ENCODE measurements at regions not wholly inside any gene's neighbourhood (a gene's known extent, or its start where the extent isn't known, plus 50 kb on each side); places are given as distances from the start of the nearest gene placed in this dataset.
"Not testable (repeated sequence)": the region's sequence is repeated elsewhere in the genome, so short reads cannot be mapped to it uniquely, and the experiment has no call there.

GRCh38 chr13:33352526-33352925 lies 67.0 kb upstream of the STARD13 start:
- no peaks in the 10 kb centered on the region for H3K36me3 ChIP-seq (ENCODE audit: control insufficient read depth in 2 of 2, insufficient read depth in 2 of 2, low read length in 1 of 2)
- no peak for DNase-seq (ENCODE audit: low read depth in 6 of 9, low spot score in 9 of 9)
- 70% methylated on average over 5 of the region's 5 CpGs for WGBS
- no peak overlapping the region for H3K27ac ChIP-seq (ENCODE audit: low read depth in 1 of 2, low read length in 1 of 2)
- H3K4me1 ChIP-seq (ENCODE audit: control insufficient read depth in 2 of 2, insufficient read depth in 2 of 2, low read length in 2 of 2) = no peaks in the 10 kb centered on the region
- no peaks in the 10 kb centered on the region for H3K9me3 ChIP-seq (ENCODE audit: control insufficient read depth in 2 of 2, insufficient read depth in 1 of 2, low read length in 1 of 2)
- peaks cover 13 to 34% of the 10 kb centered on the region in 2 donors for H3K27me3 ChIP-seq (ENCODE audit: control insufficient read depth in 2 of 2, insufficient read depth in 1 of 2, low read length in 1 of 2)
- no peak overlapping the region for H3K4me3 ChIP-seq (ENCODE audit: low read length in 2 of 2)

GRCh38 chr13:33353210-33353609 lies 67.7 kb upstream of the STARD13 start:
- H3K9me3 ChIP-seq (ENCODE audit: control insufficient read depth in 2 of 2, insufficient read depth in 1 of 2, low read length in 1 of 2) = no peaks in the 10 kb centered on the region
- no peaks in the 10 kb centered on the region for H3K36me3 ChIP-seq (ENCODE audit: control insufficient read depth in 2 of 2, insufficient read depth in 2 of 2, low read length in 1 of 2)
- H3K4me1 ChIP-seq (ENCODE audit: control insufficient read depth in 2 of 2, insufficient read depth in 2 of 2, low read length in 2 of 2) = no peaks in the 10 kb centered on the region
- no peak overlapping the region for H3K4me3 ChIP-seq (ENCODE audit: low read length in 2 of 2)
- no peak overlapping the region for H3K27ac ChIP-seq (ENCODE audit: low read depth in 1 of 2, low read length in 1 of 2)
- 25% methylated on average over 4 of the region's 4 CpGs for WGBS
- peaks cover 13 to 34% of the 10 kb centered on the region in 2 donors for H3K27me3 ChIP-seq (ENCODE audit: control insufficient read depth in 2 of 2, insufficient read depth in 1 of 2, low read length in 1 of 2)
- no peak for DNase-seq (ENCODE audit: low read depth in 6 of 9, low spot score in 9 of 9)

GRCh38 chr13:33353646-33354045 lies 68.1 kb upstream of the STARD13 start:
- no peak overlapping the region for H3K4me3 ChIP-seq (ENCODE audit: low read length in 2 of 2)
- no peaks in the 10 kb centered on the region for H3K9me3 ChIP-seq (ENCODE audit: control insufficient read depth in 2 of 2, insufficient read depth in 1 of 2, low read length in 1 of 2)
- WGBS = 97% methylated on average over 4 of the region's 4 CpGs
- H3K4me1 ChIP-seq (ENCODE audit: control insufficient read depth in 2 of 2, insufficient read depth in 2 of 2, low read length in 2 of 2) = no peaks in the 10 kb centered on the region
- no peak for DNase-seq (ENCODE audit: low read depth in 6 of 9, low spot score in 9 of 9)
- H3K27ac ChIP-seq (ENCODE audit: low read depth in 1 of 2, low read length in 1 of 2) = no peak overlapping the region
- no peaks in the 10 kb centered on the region for H3K36me3 ChIP-seq (ENCODE audit: control insufficient read depth in 2 of 2, insufficient read depth in 2 of 2, low read length in 1 of 2)
- H3K27me3 ChIP-seq (ENCODE audit: control insufficient read depth in 2 of 2, insufficient read depth in 1 of 2, low read length in 1 of 2) = peaks cover 13 to 31% of the 10 kb centered on the region in 2 donors

DNA sequence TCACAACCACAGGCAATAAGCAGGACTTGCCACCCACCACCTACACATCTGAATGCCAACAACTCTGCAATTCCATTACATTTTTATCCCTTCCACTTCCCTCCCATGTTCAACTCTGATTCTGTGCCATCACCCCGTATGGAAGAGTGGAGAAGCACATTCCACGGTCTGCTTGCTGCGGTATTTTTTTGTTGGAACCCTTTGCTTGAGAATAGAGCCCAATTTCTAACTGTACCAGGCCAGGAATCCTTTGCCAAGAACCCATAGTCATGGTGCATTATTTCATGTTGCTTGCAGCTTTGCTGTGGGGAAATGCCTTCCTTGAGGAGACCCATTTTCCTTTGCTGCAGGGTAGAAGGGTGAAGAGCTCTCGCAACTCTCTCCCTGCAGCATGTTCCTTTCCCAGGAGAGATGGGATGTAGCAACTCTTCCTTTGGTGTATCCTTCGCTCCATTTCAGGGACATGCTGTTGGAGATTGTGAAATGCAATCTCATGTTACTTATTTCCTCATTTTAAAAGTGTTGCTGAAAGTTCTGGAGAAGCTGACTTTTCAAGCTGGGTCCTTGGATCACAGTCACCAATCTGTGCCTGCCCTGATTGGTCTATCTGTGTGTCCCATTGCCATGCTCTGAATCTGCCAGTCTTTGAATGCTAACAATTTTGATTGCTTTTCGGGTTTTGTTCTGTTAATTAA lies 69.8 kb upstream of the STARD13 start:
- no peak for DNase-seq (ENCODE audit: low read depth in 6 of 9, low spot score in 9 of 9)
- 92% methylated on average over 6 of the region's 6 CpGs for WGBS
- no peak overlapping the region for H3K27ac ChIP-seq (ENCODE audit: low read depth in 1 of 2, low read length in 1 of 2)

DNA sequence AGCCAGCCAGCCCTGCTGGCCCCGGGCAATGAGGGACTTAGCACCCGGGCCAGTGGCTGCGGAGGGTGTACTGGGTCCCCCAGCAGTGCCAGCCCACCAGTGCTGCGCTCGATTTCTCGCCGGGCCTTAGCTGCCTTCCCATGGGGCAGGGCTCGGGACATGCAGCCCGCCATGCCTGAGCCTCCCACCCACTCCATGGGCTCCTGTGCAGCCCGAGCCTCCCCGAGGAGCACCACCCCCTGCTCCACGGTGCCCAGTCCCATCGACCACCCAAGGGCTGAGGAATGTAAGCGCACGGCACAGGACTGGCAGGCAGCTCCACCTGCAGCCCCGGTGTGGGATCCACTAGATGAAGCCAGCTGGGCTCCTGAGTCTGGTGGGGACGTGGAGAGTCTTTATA lies 72.5 kb upstream of the STARD13 start:
- H3K4me3 ChIP-seq (ENCODE audit: low read length in 2 of 2); H3K27me3 ChIP-seq (ENCODE audit: control insufficient read depth in 2 of 2, insufficient read depth in 1 of 2, low read length in 1 of 2); H3K4me1 ChIP-seq (ENCODE audit: control insufficient read depth in 2 of 2, insufficient read depth in 2 of 2, low read length in 2 of 2); H3K36me3 ChIP-seq (ENCODE audit: control insufficient read depth in 2 of 2, insufficient read depth in 2 of 2, low read length in 1 of 2); H3K27ac ChIP-seq (ENCODE audit: low read depth in 1 of 2, low read length in 1 of 2); DNase-seq (ENCODE audit: low read depth in 6 of 9, low spot score in 9 of 9); H3K9me3 ChIP-seq (ENCODE audit: control insufficient read depth in 2 of 2, insufficient read depth in 1 of 2, low read length in 1 of 2): not testable (repeated sequence)
- WGBS = 97% methylated on average over 15 of the region's 17 CpGs

More for the DNA sequence above, 69.8 kb upstream of the STARD13 start:
- H3K9me3 ChIP-seq (ENCODE audit: control insufficient read depth in 2 of 2, insufficient read depth in 1 of 2, low read length in 1 of 2) = no peaks in the 10 kb centered on the region
- H3K4me1 ChIP-seq (ENCODE audit: control insufficient read depth in 2 of 2, insufficient read depth in 2 of 2, low read length in 2 of 2) = no peaks in the 10 kb centered on the region
- H3K27me3 ChIP-seq (ENCODE audit: control insufficient read depth in 2 of 2, insufficient read depth in 1 of 2, low read length in 1 of 2) = peaks cover 2 to 15% of the 10 kb centered on the region in 2 donors
- no peaks in the 10 kb centered on the region for H3K36me3 ChIP-seq (ENCODE audit: control insufficient read depth in 2 of 2, insufficient read depth in 2 of 2, low read length in 1 of 2)
- H3K4me3 ChIP-seq (ENCODE audit: low read length in 2 of 2) = no peak overlapping the region

- Histone ChIP-seq H3K4me1 (ENCODE audit: control insufficient read depth in 2 of 2, insufficient read depth in 2 of 2, low read length in 2 of 2) (peaks cover 0 to 2% of the 10 kb centered on the region in 2 donors), H3K27me3 (ENCODE audit: control insufficient read depth in 2 of 2, insufficient read depth in 1 of 2, low read length in 1 of 2) (no peaks in the 10 kb centered on the region), H3K36me3 (ENCODE audit: control insufficient read depth in 2 of 2, insufficient read depth in 2 of 2, low read length in 1 of 2) (no peaks in the 10 kb centered on the region), H3K9me3 (ENCODE audit: control insufficient read depth in 2 of 2, insufficient read depth in 1 of 2, low read length in 1 of 2) (no peaks in the 10 kb centered on the region), H3K4me3 (ENCODE audit: low read length in 2 of 2) (no peak overlapping the region), H3K27ac (ENCODE audit: low read depth in 1 of 2, low read length in 1 of 2) (no peak overlapping the region)
- DNase-seq (ENCODE audit: low read depth in 6 of 9, low spot score in 9 of 9) = no peak
- 71% methylated on average over 2 of the region's 2 CpGs for WGBS
Observed at GRCh38 chr13:33362986-33363727, 77.6 kb upstream of the STARD13 start.

GRCh38 chr13:33364192-33364591 lies 78.6 kb upstream of the STARD13 start:
- H3K27ac ChIP-seq (ENCODE audit: low read depth in 1 of 2, low read length in 1 of 2) = no peak overlapping the region
- DNase-seq (ENCODE audit: low read depth in 6 of 9, low spot score in 9 of 9) = no peak
- 80% methylated on average over 5 of the region's 5 CpGs for WGBS
- H3K4me1 ChIP-seq (ENCODE audit: control insufficient read depth in 2 of 2, insufficient read depth in 2 of 2, low read length in 2 of 2) = peaks cover 0 to 2% of the 10 kb centered on the region in 2 donors
- no peaks in the 10 kb centered on the region for H3K36me3 ChIP-seq (ENCODE audit: control insufficient read depth in 2 of 2, insufficient read depth in 2 of 2, low read length in 1 of 2)
- H3K27me3 ChIP-seq (ENCODE audit: control insufficient read depth in 2 of 2, insufficient read depth in 1 of 2, low read length in 1 of 2) = no peaks in the 10 kb centered on the region
- H3K9me3 ChIP-seq (ENCODE audit: control insufficient read depth in 2 of 2, insufficient read depth in 1 of 2, low read length in 1 of 2) = no peaks in the 10 kb centered on the region
- H3K4me3 ChIP-seq (ENCODE audit: low read length in 2 of 2) = no peak overlapping the region

DNA sequence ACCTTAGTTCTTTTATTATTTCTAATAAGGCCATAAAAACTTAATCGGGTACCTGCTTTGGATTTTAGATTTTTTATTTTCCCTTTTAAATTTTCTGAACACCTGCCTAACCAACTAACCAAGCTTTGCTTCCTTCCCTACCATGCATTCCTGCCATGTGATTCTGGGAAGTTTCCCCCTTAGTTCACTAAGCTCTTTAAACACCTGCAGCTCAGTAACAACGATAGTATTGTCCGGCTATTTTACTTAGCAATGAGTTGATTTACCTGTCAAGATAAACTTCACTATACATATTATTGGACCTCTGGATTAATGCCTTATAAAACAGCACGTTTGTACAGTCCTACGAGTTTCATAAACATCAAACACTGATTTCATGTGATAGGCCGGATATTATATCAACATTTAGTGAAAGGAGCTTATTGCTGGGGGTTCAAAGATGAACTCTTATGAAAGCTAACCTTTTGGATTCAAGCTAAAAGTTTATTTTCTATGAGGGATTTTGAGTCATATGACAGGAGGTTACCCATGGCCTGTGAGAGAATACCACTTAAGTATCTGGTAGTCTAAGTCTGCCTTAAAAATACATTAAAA lies 81.0 kb upstream of the STARD13 start:
- Histone ChIP-seq H3K27ac (ENCODE audit: low read depth in 1 of 2, low read length in 1 of 2) (no peak overlapping the region), H3K27me3 (ENCODE audit: control insufficient read depth in 2 of 2, insufficient read depth in 1 of 2, low read length in 1 of 2) (no peaks in the 10 kb centered on the region), H3K36me3 (ENCODE audit: control insufficient read depth in 2 of 2, insufficient read depth in 2 of 2, low read length in 1 of 2) (no peaks in the 10 kb centered on the region), H3K4me3 (ENCODE audit: low read length in 2 of 2) (no peak overlapping the region), H3K9me3 (ENCODE audit: control insufficient read depth in 2 of 2, insufficient read depth in 1 of 2, low read length in 1 of 2) (no peaks in the 10 kb centered on the region), H3K4me1 (ENCODE audit: control insufficient read depth in 2 of 2, insufficient read depth in 2 of 2, low read length in 2 of 2) (peaks cover 0 to 2% of the 10 kb centered on the region in 2 donors)
- DNase-seq (ENCODE audit: low read depth in 6 of 9, low spot score in 9 of 9) = no peak
- 91% methylated on average over 6 of the region's 6 CpGs for WGBS

DNA sequence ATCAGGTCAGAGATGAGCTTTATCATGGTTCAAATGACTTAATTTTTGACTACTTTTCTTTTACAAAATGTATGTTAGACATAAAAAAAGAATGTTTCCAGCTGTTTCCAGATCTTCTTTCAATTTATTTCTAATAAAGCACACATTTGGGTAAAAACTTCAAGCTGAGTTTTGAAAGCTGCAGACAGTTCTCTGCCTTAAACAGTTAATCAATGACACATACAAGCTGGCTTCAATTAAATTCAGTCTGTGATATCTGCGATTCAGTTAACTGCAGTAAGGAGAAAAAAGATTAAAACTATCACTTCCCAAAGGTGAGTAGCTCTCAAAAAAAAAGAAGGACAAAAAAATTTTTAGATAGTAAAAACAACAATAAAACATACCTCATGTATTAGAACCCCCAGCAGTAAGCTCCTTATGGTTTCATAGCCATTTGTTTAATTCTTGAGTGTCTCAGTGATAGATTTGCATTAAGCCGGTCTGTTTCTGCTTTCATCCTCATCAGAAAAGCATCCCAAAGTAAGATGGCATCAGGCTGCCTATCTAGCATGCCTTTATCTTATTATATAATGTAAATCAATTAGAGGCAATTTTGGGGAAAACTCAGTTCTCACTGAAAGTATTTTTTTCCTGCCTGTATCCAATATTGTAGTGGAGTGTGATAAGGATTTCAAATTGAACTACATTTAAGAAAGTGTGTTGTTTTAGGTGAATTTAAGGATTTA lies 81.8 kb upstream of the STARD13 start:
- Histone ChIP-seq H3K27ac (ENCODE audit: low read depth in 1 of 2, low read length in 1 of 2) (no peak overlapping the region), H3K4me3 (ENCODE audit: low read length in 2 of 2) (no peak overlapping the region), H3K27me3 (ENCODE audit: control insufficient read depth in 2 of 2, insufficient read depth in 1 of 2, low read length in 1 of 2) (no peaks in the 10 kb centered on the region), H3K4me1 (ENCODE audit: control insufficient read depth in 2 of 2, insufficient read depth in 2 of 2, low read length in 2 of 2) (peaks cover 0 to 2% of the 10 kb centered on the region in 2 donors), H3K9me3 (ENCODE audit: control insufficient read depth in 2 of 2, insufficient read depth in 1 of 2, low read length in 1 of 2) (no peaks in the 10 kb centered on the region), H3K36me3 (ENCODE audit: control insufficient read depth in 2 of 2, insufficient read depth in 2 of 2, low read length in 1 of 2) (no peaks in the 10 kb centered on the region)
- no peak for DNase-seq (ENCODE audit: low read depth in 6 of 9, low spot score in 9 of 9)
- WGBS = 97% methylated on average over 2 of the region's 2 CpGs

Measured in thymus (tissue), 11 donors.